OCI-LY1 (cell line): ENCODE measurements at regions not wholly inside any gene's neighbourhood (a gene's known extent, or its start where the extent isn't known, plus 50 kb on each side); places are given as distances from the start of the nearest gene placed in this dataset.

Experiments
- H2AFZ ChIP-seq: fragments of 200-600 bp; sonication (generic), shearing (Covaris generic); 2 replicates; pipeline ENCODE4 v1.6.0; 2014; ENCODE audit warnings: antibody characterized with exemption, mild to moderate bottlenecking, low read length
- H3F3A ChIP-seq: fragments of 200-600 bp; sonication (generic), shearing (Covaris generic); 2 replicates; pipeline ENCODE4 v1.6.0; 2014; ENCODE audit warnings: mild to moderate bottlenecking, antibody characterized with exemption, low read length, moderate library complexity; ENCODE audit not compliant: insufficient read depth
- H3K27ac ChIP-seq: fragments of 200-600 bp; sonication (generic); 2 replicates; pipeline ENCODE4 v1.5.1; 2014; ENCODE audit warnings: low read length, mixed run types, mild to moderate bottlenecking, low read depth; ENCODE audit not compliant: poor library complexity, severe bottlenecking
- H3K27me3 ChIP-seq: fragments of 200-600 bp; sonication (generic); 2 replicates; pipeline ENCODE4 v1.6.0; 2014; ENCODE audit warnings: antibody characterized with exemption, mild to moderate bottlenecking, low read length, moderate library complexity; ENCODE audit not compliant: insufficient read depth
- H3K36me3 ChIP-seq: fragments of 200-600 bp; sonication (generic); 2 replicates; pipeline ENCODE4 v1.6.1; 2014; ENCODE audit warnings: mild to moderate bottlenecking, antibody characterized with exemption, low read length, moderate library complexity, mixed read lengths; ENCODE audit not compliant: insufficient read depth
- H3K4me1 ChIP-seq: fragments of 200-600 bp; sonication (generic); 2 replicates; pipeline ENCODE4 v1.5.1; 2014; ENCODE audit warnings: mild to moderate bottlenecking, low read length, moderate library complexity; ENCODE audit not compliant: insufficient read depth, severe bottlenecking
- H3K4me2 ChIP-seq: fragments of 200-600 bp; sonication (generic), shearing (Covaris generic); 2 replicates; pipeline ENCODE4 v1.6.1; 2014; ENCODE audit warnings: low read length
- H3K4me3 ChIP-seq: fragments of 200-600 bp; sonication (generic); 2 replicates; pipeline ENCODE4 v1.5.1; 2014; ENCODE audit warnings: low read length, low read depth, mild to moderate bottlenecking, mixed read lengths; ENCODE audit not compliant: poor library complexity, severe bottlenecking
- H3K79me2 ChIP-seq: fragments of 200-600 bp; shearing (Covaris generic); 2 replicates; pipeline ENCODE4 v1.6.1; 2016; ENCODE audit warnings: mixed run types, low read length, mixed read lengths; ENCODE audit not compliant: insufficient read depth
- H3K9ac ChIP-seq: fragments of 200-600 bp; sonication (generic), shearing (Covaris generic); 2 replicates; pipeline ENCODE4 v1.6.1; 2014; ENCODE audit warnings: mild to moderate bottlenecking, low read length, mixed read lengths
- H3K9me2 ChIP-seq: fragments of 200-600 bp; sonication (generic), shearing (Covaris generic); 2 replicates; pipeline ENCODE4 v1.6.1; 2014; ENCODE audit warnings: low read depth, mild to moderate bottlenecking, low read length, mixed read lengths
- H3K9me3 ChIP-seq: fragments of 200-600 bp; shearing (Covaris generic); 2 replicates; pipeline ENCODE4 v1.6.1; 2014; ENCODE audit warnings: low read length, mixed read lengths
- H4K20me1 ChIP-seq: fragments of 200-600 bp; sonication (generic), shearing (Covaris generic); 2 replicates; pipeline ENCODE4 v1.6.0; 2016; ENCODE audit warnings: mild to moderate bottlenecking, low read length; ENCODE audit not compliant: insufficient read depth
- CTCF ChIP-seq: fragments of 200-600 bp; sonication (generic), shearing (Covaris generic); IDR thresholded peaks from 2 replicates; pipeline ENCODE4 v1.5.1; 2017; ENCODE audit warnings: mild to moderate bottlenecking, antibody characterized with exemption, low read length, moderate library complexity, mixed read lengths
- EZH2 ChIP-seq: fragments of 200-600 bp; sonication (generic), shearing (Covaris generic); IDR thresholded peaks from 2 replicates; pipeline ENCODE4 v1.8.0; 2017; ENCODE audit warnings: borderline replicate concordance, mixed run types, mild to moderate bottlenecking, antibody characterized with exemption, low read length, moderate library complexity, mixed read lengths

- Histone ChIP-seq H3K4me1 (no peaks in the 10 kb centered on the region), H3K9ac (no peak overlapping the region), H3F3A (no peaks in the 10 kb centered on the region), H3K27ac (no peak overlapping the region), H2AFZ (no peak overlapping the region), H3K4me2 (no peak overlapping the region), H3K36me3 (no peaks in the 10 kb centered on the region), H3K27me3 (no peaks in the 10 kb centered on the region), H3K9me3 (no peaks in the 10 kb centered on the region), H3K9me2 (no peaks in the 10 kb centered on the region), H3K79me2 (no peaks in the 10 kb centered on the region), H4K20me1 (no peaks in the 10 kb centered on the region), H3K4me3 (no peak overlapping the region)
- TF ChIP-seq EZH2: no peak
- no peak for TF ChIP-seq CTCF
These were observed 550.9 kb downstream of the BCL11B start for GRCh38 chr14:98721061-98721460.

- Histone ChIP-seq H3K9me2 (no peaks in the 10 kb centered on the region), H3K79me2 (no peaks in the 10 kb centered on the region), H4K20me1 (no peaks in the 10 kb centered on the region), H3K4me2 (no peak overlapping the region), H3K27me3 (no peaks in the 10 kb centered on the region; the same call in 1 of the 2 replicates), H3K4me1 (no peaks in the 10 kb centered on the region), H3K4me3 (no peak overlapping the region), H2AFZ (no peak overlapping the region), H3K27ac (no peak overlapping the region), H3K9me3 (no peaks in the 10 kb centered on the region), H3K36me3 (no peaks in the 10 kb centered on the region), H3F3A (no peaks in the 10 kb centered on the region), H3K9ac (no peak overlapping the region)
- no peak for TF ChIP-seq CTCF
These were observed 547.3 kb downstream of the BCL11B start for GRCh38 chr14:98724734-98725133.

- Histone ChIP-seq H3F3A (no peaks in the 10 kb centered on the region), H2AFZ (no peak overlapping the region), H4K20me1 (no peaks in the 10 kb centered on the region), H3K79me2 (no peaks in the 10 kb centered on the region), H3K4me3 (no peak overlapping the region), H3K4me2 (no peak overlapping the region), H3K36me3 (no peaks in the 10 kb centered on the region), H3K27me3 (no peaks in the 10 kb centered on the region; the same call in 1 of the 2 replicates), H3K4me1 (no peaks in the 10 kb centered on the region), H3K9me3 (no peaks in the 10 kb centered on the region), H3K9ac (no peak overlapping the region), H3K27ac (no peak overlapping the region), H3K9me2 (no peaks in the 10 kb centered on the region)
- no peak for TF ChIP-seq EZH2
- no peak for TF ChIP-seq CTCF
These were observed 546.8 kb downstream of the BCL11B start for GRCh38 chr14:98725191-98725590.
